ENCODE measurements at regions not wholly inside any gene's neighbourhood (a gene's known extent, or its start where the extent isn't known, plus 50 kb on each side); places are given as distances from the start of the nearest gene placed in this dataset.

DNA sequence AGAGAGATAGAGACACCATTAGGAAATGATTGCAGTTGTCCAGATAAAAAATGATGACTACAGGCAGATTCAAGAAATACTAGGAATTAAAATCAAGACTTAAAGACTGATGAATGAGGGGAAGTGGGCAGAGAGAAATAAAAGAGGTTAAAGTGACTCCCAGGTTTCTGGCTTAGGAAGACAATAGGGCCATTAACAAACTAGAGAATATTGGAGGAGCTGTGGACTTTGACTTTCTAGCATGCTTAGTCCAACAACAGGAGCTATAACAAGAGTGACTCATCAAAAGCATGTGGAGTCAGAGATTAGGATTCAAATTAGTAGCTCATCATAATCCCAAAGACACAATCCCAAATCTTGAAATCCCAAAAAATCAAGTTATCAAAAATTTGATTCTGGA, 101.5 kb downstream of the BMP4 start:
- H4K8ac ChIP-seq (ENCODE audit: low read depth, low read length): no peak overlapping the region
- no peak overlapping the region for H2BK5ac ChIP-seq (ENCODE audit: low read depth, low read length, poor library complexity)

GRCh38 chr14:53851394-53852090, 105.1 kb downstream of the BMP4 start:
- Histone ChIP-seq H4K91ac (ENCODE audit: low read depth, low read length) (no peak overlapping the region), H3K18ac (ENCODE audit: low read length) (no peak overlapping the region), H4K8ac (ENCODE audit: low read depth, low read length) (no peak overlapping the region), H4K12ac (ENCODE audit: low read depth, low read length) (no peak overlapping the region), H3K9me3 (ENCODE audit: insufficient read depth, low read depth, low read length) (no peaks in the 10 kb centered on the region), H3K79me1 (ENCODE audit: low read length) (no peaks in the 10 kb centered on the region), H2AK5ac (ENCODE audit: low read length) (no peak overlapping the region), H3K4ac (ENCODE audit: low read depth, low read length) (no peak overlapping the region), H3K4me2 (ENCODE audit: low read length) (no peak overlapping the region), H2AFZ (ENCODE audit: insufficient read depth, low read length, poor library complexity) (no peak overlapping the region), H2BK12ac (ENCODE audit: low read length) (no peak overlapping the region), H3K9ac (ENCODE audit: low read length) (no peak overlapping the region), H3K4me1 (ENCODE audit: control insufficient read depth in 1 of 2, insufficient read depth in 2 of 2, low read length in 2 of 2) (peaks cover 0 to 6% of the 10 kb centered on the region in 2 experiments), H3K36me3 (ENCODE audit: control insufficient read depth in 1 of 2, insufficient read depth in 2 of 2, low read length in 2 of 2) (no peaks in the 10 kb centered on the region), H3K14ac (ENCODE audit: low read length) (no peak overlapping the region), H3K23ac (ENCODE audit: low read length) (no peak overlapping the region), H3K4me3 (ENCODE audit: low read depth, low read length) (no peak overlapping the region), H2BK5ac (ENCODE audit: low read depth, low read length, poor library complexity) (no peak overlapping the region), H2BK120ac (ENCODE audit: insufficient read depth, low read length, poor library complexity) (no peak overlapping the region), H3K27me3 (ENCODE audit: insufficient read depth, low read length) (no peaks in the 10 kb centered on the region), H3K27ac (ENCODE audit: low read depth, low read length) (no peak overlapping the region), H3K79me2 (ENCODE audit: control insufficient read depth, insufficient read depth, low read length, poor library complexity) (no peaks in the 10 kb centered on the region)
- no CpG with 5 or more reads among the region's 6 CpGs for WGBS (ENCODE audit: extremely low coverage, insufficient coverage, insufficient read length)
- peak in 1 of 2 donors; percentile 67 for DNase-seq

More for the DNA sequence above, 101.5 kb downstream of the BMP4 start:
- no peak overlapping the region for H3K4ac ChIP-seq (ENCODE audit: low read depth, low read length)
- no peak overlapping the region for H2BK120ac ChIP-seq (ENCODE audit: insufficient read depth, low read length, poor library complexity)
- no peaks in the 10 kb centered on the region for H3K79me2 ChIP-seq (ENCODE audit: control insufficient read depth, insufficient read depth, low read length, poor library complexity)
- no peak overlapping the region for H3K9ac ChIP-seq (ENCODE audit: low read length)
- no peak overlapping the region for H3K4me2 ChIP-seq (ENCODE audit: low read length)
- no peak overlapping the region for H3K23ac ChIP-seq (ENCODE audit: low read length)
- H3K4me3 ChIP-seq (ENCODE audit: low read depth, low read length): no peak overlapping the region
- no peaks in the 10 kb centered on the region for H3K27me3 ChIP-seq (ENCODE audit: insufficient read depth, low read length)
- no peaks in the 10 kb centered on the region for H3K36me3 ChIP-seq (ENCODE audit: control insufficient read depth in 1 of 2, insufficient read depth in 2 of 2, low read length in 2 of 2)
- no peak overlapping the region for H3K27ac ChIP-seq (ENCODE audit: low read depth, low read length)
- peaks cover 0 to 6% of the 10 kb centered on the region in 2 experiments for H3K4me1 ChIP-seq (ENCODE audit: control insufficient read depth in 1 of 2, insufficient read depth in 2 of 2, low read length in 2 of 2)
- H2AFZ ChIP-seq (ENCODE audit: insufficient read depth, low read length, poor library complexity): no peak overlapping the region
- H3K14ac ChIP-seq (ENCODE audit: low read length): no peak overlapping the region
- H3K79me1 ChIP-seq (ENCODE audit: low read length): no peaks in the 10 kb centered on the region
- no peak overlapping the region for H3K18ac ChIP-seq (ENCODE audit: low read length)
- no peak overlapping the region for H2AK5ac ChIP-seq (ENCODE audit: low read length)
- DNase-seq: no peak
- no peak overlapping the region for H4K91ac ChIP-seq (ENCODE audit: low read depth, low read length)
- no peaks in the 10 kb centered on the region for H3K9me3 ChIP-seq (ENCODE audit: insufficient read depth, low read depth, low read length)
- H2BK12ac ChIP-seq (ENCODE audit: low read length): no peak overlapping the region
- no peak overlapping the region for H4K12ac ChIP-seq (ENCODE audit: low read depth, low read length)

DNA sequence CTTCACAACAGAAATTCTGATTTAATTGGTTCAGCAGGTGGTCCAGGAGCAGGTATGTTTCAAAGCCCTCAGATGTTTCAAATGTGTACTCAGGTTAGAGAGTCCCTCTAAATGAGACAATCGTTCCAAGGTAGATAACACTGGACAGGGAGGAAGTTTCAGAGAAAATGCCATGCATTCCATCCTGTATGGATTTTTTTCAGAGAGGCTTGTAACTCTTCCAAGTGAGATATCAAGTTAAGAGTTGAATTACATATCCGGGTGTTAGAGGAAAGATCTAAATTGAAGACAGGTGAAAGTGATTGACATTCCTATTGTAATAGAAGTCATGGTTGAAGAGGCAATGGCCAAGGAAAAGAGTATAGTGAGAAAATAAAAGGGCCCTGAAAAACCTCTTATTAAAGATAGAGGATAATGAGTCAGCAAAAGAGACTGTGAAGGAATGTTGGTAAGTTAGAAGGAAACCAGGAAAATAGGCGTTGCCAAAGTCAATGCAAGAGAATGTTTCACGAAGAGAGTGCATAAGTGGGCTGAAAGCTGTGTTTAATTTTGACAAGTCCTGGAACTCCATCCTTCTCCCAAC, 105.8 kb downstream of the BMP4 start:
- Histone ChIP-seq H2AFZ (ENCODE audit: insufficient read depth, low read length, poor library complexity) (no peak overlapping the region), H3K27me3 (ENCODE audit: insufficient read depth, low read length) (no peaks in the 10 kb centered on the region), H3K9ac (ENCODE audit: low read length) (no peak overlapping the region), H2BK120ac (ENCODE audit: insufficient read depth, low read length, poor library complexity) (no peak overlapping the region), H2BK5ac (ENCODE audit: low read depth, low read length, poor library complexity) (no peak overlapping the region), H3K4ac (ENCODE audit: low read depth, low read length) (no peak overlapping the region), H3K9me3 (ENCODE audit: insufficient read depth, low read depth, low read length) (no peaks in the 10 kb centered on the region), H3K79me1 (ENCODE audit: low read length) (no peaks in the 10 kb centered on the region), H2BK12ac (ENCODE audit: low read length) (no peak overlapping the region), H4K91ac (ENCODE audit: low read depth, low read length) (no peak overlapping the region), H3K14ac (ENCODE audit: low read length) (no peak overlapping the region), H3K79me2 (ENCODE audit: control insufficient read depth, insufficient read depth, low read length, poor library complexity) (no peaks in the 10 kb centered on the region), H4K8ac (ENCODE audit: low read depth, low read length) (no peak overlapping the region), H2AK5ac (ENCODE audit: low read length) (no peak overlapping the region), H3K36me3 (ENCODE audit: control insufficient read depth in 1 of 2, insufficient read depth in 2 of 2, low read length in 2 of 2) (no peaks in the 10 kb centered on the region), H3K18ac (ENCODE audit: low read length) (no peak overlapping the region), H4K12ac (ENCODE audit: low read depth, low read length) (no peak overlapping the region), H3K4me1 (ENCODE audit: control insufficient read depth in 1 of 2, insufficient read depth in 2 of 2, low read length in 2 of 2) (peaks cover 0 to 6% of the 10 kb centered on the region in 2 experiments), H3K27ac (ENCODE audit: low read depth, low read length) (no peak overlapping the region), H3K23ac (ENCODE audit: low read length) (no peak overlapping the region), H3K4me3 (ENCODE audit: low read depth, low read length) (no peak overlapping the region), H3K4me2 (ENCODE audit: low read length) (no peak overlapping the region)
- WGBS (ENCODE audit: extremely low coverage, insufficient coverage, insufficient read length): no CpG with 5 or more reads among the region's 4 CpGs
- DNase-seq: peak in 1 of 2 donors; percentile 70

GRCh38 chr14:53849549-53849948, 107.1 kb downstream of the BMP4 start:
- Histone ChIP-seq H3K18ac (ENCODE audit: low read length) (no peak overlapping the region), H3K4me2 (ENCODE audit: low read length) (no peak overlapping the region), H3K14ac (ENCODE audit: low read length) (no peak overlapping the region), H3K9ac (ENCODE audit: low read length) (no peak overlapping the region), H3K4ac (ENCODE audit: low read depth, low read length) (no peak overlapping the region), H4K12ac (ENCODE audit: low read depth, low read length) (no peak overlapping the region), H2BK12ac (ENCODE audit: low read length) (peak overlapping the region; percentile 39), H4K91ac (ENCODE audit: low read depth, low read length) (no peak overlapping the region), H4K8ac (ENCODE audit: low read depth, low read length) (no peak overlapping the region), H2AFZ (ENCODE audit: insufficient read depth, low read length, poor library complexity) (no peak overlapping the region), H3K9me3 (ENCODE audit: insufficient read depth, low read depth, low read length) (no peaks in the 10 kb centered on the region), H3K4me1 (ENCODE audit: control insufficient read depth in 1 of 2, insufficient read depth in 2 of 2, low read length in 2 of 2) (peaks cover 0 to 6% of the 10 kb centered on the region in 2 experiments), H3K23ac (ENCODE audit: low read length) (no peak overlapping the region), H3K27me3 (ENCODE audit: insufficient read depth, low read length) (no peaks in the 10 kb centered on the region), H3K36me3 (ENCODE audit: control insufficient read depth in 1 of 2, insufficient read depth in 2 of 2, low read length in 2 of 2) (no peaks in the 10 kb centered on the region), H2BK120ac (ENCODE audit: insufficient read depth, low read length, poor library complexity) (no peak overlapping the region), H3K79me1 (ENCODE audit: low read length) (no peaks in the 10 kb centered on the region), H3K79me2 (ENCODE audit: control insufficient read depth, insufficient read depth, low read length, poor library complexity) (no peaks in the 10 kb centered on the region), H3K27ac (ENCODE audit: low read depth, low read length) (no peak overlapping the region), H3K4me3 (ENCODE audit: low read depth, low read length) (no peak overlapping the region), H2BK5ac (ENCODE audit: low read depth, low read length, poor library complexity) (no peak overlapping the region), H2AK5ac (ENCODE audit: low read length) (no peak overlapping the region)
- no peak for DNase-seq
- WGBS (ENCODE audit: extremely low coverage, insufficient coverage, insufficient read length): no CpG with 5 or more reads among the region's 6 CpGs
